HepG2 (cell line): ENCODE measurements at regions not wholly inside any gene's neighbourhood (a gene's known extent, or its start where the extent isn't known, plus 50 kb on each side); places are given as distances from the start of the nearest gene placed in this dataset.

Experiments used
- AGO2 ChIP-seq: fragments of 200-400 bp; formaldehyde crosslinking; optimal IDR thresholded peaks from 2 replicates; pipeline ENCODE3; 2017; ENCODE audit warnings: mild to moderate bottlenecking, low read depth, low read length, moderate library complexity
- KLF6 ChIP-seq: IDR thresholded peaks from 2 replicates; pipeline ENCODE4 v1.8.0; 2016; ENCODE audit warnings: missing biosample characterization, missing genetic modification reagents
- RAD21 ChIP-seq: fragments of 450-650 bp; formaldehyde crosslinking; IDR thresholded peaks from 2 replicates; pipeline ENCODE4 v1.5.0; 2020; ENCODE audit warnings: mild to moderate bottlenecking
- SP140L ChIP-seq: sonication (generic); formaldehyde crosslinking; IDR thresholded peaks from 2 replicates; pipeline ENCODE4 v1.4.0; 2020; ENCODE audit warnings: missing genetic modification reagents, borderline replicate concordance
- TCF7 ChIP-seq: sonication (generic); IDR thresholded peaks from 2 replicates; pipeline ENCODE4 v1.6.1; 2016; ENCODE audit warnings: antibody characterized with exemption, low read depth
- ZNF20 ChIP-seq: sonication (generic); formaldehyde crosslinking; IDR thresholded peaks from 2 replicates; pipeline ENCODE4 v1.4.0; 2020; ENCODE audit warnings: mild to moderate bottlenecking, moderate library complexity, missing genetic modification reagents
- ZNF552 ChIP-seq: sonication (generic); formaldehyde crosslinking; IDR thresholded peaks from 2 replicates; pipeline ENCODE4 v1.9.0; 2022; ENCODE audit warnings: missing genetic modification reagents, mild to moderate bottlenecking, borderline replicate concordance
- ZNF776 ChIP-seq: sonication (generic); formaldehyde crosslinking; IDR thresholded peaks from 2 replicates; pipeline ENCODE4 v1.4.0; 2020; ENCODE audit warnings: mild to moderate bottlenecking, missing genetic modification reagents
- TF ChIP-seq, protein P1 (sequence below): conservative IDR thresholded peaks from 2 replicates; pipeline ENCODE4 v1.6.1; 2018; ENCODE audit warnings: missing genetic modification reagents
- TF ChIP-seq, protein P2 (sequence below): IDR thresholded peaks from 2 replicates; pipeline ENCODE4 v1.6.1; 2016; ENCODE audit warnings: low read depth, missing genetic modification reagents, missing compliant biosample characterization
- TF ChIP-seq, protein P3 (sequence below): sonication (generic); formaldehyde crosslinking; conservative IDR thresholded peaks from 2 replicates; pipeline ENCODE4 v1.4.0; 2020; ENCODE audit warnings: missing genetic modification reagents
- TF ChIP-seq, protein P4 (sequence below): sonication (generic); formaldehyde crosslinking; IDR thresholded peaks from 2 replicates; pipeline ENCODE4 v1.4.0; 2020; ENCODE audit warnings: mild to moderate bottlenecking, low read depth, missing genetic modification reagents

DNA sequence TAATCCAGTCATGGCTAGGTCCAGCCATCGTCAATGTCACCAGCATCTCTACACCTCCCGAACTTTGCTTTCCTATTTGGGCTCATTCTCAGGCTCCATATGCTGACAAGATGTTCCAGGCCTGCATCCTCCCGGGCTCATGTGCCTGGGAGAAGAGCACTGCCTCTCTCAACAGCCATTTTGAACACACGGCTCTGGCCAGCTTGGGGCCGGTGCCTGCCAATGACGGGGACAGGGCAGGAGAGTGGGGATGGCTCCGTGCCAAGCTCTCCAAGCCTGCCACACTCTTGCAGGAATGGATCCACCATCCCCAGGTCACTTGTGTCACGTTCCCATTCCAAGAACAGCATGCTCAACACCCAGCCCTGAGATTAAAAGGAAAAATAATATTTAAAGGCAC lies 61.4 kb upstream of the PAX7 start (continued):
- TF ChIP-seq ZNF552 (CRISPR knock-in tag) (no peak), ZNF20 (CRISPR knock-in tag) (no peak), AGO2 (no peak), RAD21 (CRISPR knock-in tag) (no peak), SP140L (CRISPR knock-in tag) (no peak), KLF6 (CRISPR knock-in tag) (no peak), ZNF776 (CRISPR knock-in tag) (no peak), TCF7 (no peak)
- TF ChIP-seq, protein P1, sequence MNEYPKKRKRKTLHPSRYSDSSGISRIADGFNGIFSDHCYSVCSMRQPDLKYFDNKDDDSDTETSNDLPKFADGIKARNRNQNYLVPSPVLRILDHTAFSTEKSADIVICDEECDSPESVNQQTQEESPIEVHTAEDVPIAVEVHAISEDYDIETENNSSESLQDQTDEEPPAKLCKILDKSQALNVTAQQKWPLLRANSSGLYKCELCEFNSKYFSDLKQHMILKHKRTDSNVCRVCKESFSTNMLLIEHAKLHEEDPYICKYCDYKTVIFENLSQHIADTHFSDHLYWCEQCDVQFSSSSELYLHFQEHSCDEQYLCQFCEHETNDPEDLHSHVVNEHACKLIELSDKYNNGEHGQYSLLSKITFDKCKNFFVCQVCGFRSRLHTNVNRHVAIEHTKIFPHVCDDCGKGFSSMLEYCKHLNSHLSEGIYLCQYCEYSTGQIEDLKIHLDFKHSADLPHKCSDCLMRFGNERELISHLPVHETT (CRISPR knock-in tag) = no peak
- TF ChIP-seq, protein P2, sequence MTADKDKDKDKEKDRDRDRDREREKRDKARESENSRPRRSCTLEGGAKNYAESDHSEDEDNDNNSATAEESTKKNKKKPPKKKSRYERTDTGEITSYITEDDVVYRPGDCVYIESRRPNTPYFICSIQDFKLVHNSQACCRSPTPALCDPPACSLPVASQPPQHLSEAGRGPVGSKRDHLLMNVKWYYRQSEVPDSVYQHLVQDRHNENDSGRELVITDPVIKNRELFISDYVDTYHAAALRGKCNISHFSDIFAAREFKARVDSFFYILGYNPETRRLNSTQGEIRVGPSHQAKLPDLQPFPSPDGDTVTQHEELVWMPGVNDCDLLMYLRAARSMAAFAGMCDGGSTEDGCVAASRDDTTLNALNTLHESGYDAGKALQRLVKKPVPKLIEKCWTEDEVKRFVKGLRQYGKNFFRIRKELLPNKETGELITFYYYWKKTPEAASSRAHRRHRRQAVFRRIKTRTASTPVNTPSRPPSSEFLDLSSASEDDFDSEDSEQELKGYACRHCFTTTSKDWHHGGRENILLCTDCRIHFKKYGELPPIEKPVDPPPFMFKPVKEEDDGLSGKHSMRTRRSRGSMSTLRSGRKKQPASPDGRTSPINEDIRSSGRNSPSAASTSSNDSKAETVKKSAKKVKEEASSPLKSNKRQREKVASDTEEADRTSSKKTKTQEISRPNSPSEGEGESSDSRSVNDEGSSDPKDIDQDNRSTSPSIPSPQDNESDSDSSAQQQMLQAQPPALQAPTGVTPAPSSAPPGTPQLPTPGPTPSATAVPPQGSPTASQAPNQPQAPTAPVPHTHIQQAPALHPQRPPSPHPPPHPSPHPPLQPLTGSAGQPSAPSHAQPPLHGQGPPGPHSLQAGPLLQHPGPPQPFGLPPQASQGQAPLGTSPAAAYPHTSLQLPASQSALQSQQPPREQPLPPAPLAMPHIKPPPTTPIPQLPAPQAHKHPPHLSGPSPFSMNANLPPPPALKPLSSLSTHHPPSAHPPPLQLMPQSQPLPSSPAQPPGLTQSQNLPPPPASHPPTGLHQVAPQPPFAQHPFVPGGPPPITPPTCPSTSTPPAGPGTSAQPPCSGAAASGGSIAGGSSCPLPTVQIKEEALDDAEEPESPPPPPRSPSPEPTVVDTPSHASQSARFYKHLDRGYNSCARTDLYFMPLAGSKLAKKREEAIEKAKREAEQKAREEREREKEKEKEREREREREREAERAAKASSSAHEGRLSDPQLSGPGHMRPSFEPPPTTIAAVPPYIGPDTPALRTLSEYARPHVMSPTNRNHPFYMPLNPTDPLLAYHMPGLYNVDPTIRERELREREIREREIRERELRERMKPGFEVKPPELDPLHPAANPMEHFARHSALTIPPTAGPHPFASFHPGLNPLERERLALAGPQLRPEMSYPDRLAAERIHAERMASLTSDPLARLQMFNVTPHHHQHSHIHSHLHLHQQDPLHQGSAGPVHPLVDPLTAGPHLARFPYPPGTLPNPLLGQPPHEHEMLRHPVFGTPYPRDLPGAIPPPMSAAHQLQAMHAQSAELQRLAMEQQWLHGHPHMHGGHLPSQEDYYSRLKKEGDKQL (CRISPR knock-in tag) = no peak
- TF ChIP-seq, protein P3, sequence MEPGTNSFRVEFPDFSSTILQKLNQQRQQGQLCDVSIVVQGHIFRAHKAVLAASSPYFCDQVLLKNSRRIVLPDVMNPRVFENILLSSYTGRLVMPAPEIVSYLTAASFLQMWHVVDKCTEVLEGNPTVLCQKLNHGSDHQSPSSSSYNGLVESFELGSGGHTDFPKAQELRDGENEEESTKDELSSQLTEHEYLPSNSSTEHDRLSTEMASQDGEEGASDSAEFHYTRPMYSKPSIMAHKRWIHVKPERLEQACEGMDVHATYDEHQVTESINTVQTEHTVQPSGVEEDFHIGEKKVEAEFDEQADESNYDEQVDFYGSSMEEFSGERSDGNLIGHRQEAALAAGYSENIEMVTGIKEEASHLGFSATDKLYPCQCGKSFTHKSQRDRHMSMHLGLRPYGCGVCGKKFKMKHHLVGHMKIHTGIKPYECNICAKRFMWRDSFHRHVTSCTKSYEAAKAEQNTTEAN (CRISPR knock-in tag) = no peak
- TF ChIP-seq, protein P4, sequence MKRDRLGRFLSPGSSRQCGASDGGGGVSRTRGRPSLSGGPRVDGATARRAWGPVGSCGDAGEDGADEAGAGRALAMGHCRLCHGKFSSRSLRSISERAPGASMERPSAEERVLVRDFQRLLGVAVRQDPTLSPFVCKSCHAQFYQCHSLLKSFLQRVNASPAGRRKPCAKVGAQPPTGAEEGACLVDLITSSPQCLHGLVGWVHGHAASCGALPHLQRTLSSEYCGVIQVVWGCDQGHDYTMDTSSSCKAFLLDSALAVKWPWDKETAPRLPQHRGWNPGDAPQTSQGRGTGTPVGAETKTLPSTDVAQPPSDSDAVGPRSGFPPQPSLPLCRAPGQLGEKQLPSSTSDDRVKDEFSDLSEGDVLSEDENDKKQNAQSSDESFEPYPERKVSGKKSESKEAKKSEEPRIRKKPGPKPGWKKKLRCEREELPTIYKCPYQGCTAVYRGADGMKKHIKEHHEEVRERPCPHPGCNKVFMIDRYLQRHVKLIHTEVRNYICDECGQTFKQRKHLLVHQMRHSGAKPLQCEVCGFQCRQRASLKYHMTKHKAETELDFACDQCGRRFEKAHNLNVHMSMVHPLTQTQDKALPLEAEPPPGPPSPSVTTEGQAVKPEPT = no peak
